HL-60 (cell line): ENCODE measurements at regions not wholly inside any gene's neighbourhood (a gene's known extent, or its start where the extent isn't known, plus 50 kb on each side); places are given as distances from the start of the nearest gene placed in this dataset.

ENCODE experiments used
- DNase-seq, 2 experiments: peaks; one replicate each; pipeline ENCODE4 v3.0.0-alpha.2; 2010 to 2020; ENCODE audit warnings: low read depth in 1 of 2, low spot score in 1 of 2
- H3K27ac ChIP-seq: fragments of 250-450 bp; sonication (Bioruptor Pico); replicated peaks from 2 replicates; pipeline ENCODE4 v1.5.1; 2020; ENCODE audit warnings: mild to moderate bottlenecking, moderate library complexity
- H3K27me3 ChIP-seq: fragments of 250-450 bp; sonication (Bioruptor Pico); 2 replicates; pipeline ENCODE4 v1.5.1; 2021; ENCODE audit warnings: mild to moderate bottlenecking, moderate library complexity; ENCODE audit not compliant: insufficient read depth, poor library complexity, severe bottlenecking
- H3K4me3 ChIP-seq: replicated peaks from 2 replicates; pipeline ENCODE4 v1.5.1; 2011; ENCODE audit warnings: mild to moderate bottlenecking, control low read depth, low read length; ENCODE audit not compliant: insufficient read depth
- CTCF ChIP-seq: IDR thresholded peaks from one replicate; pipeline ENCODE4 v1.5.1; 2011; ENCODE audit warnings: low read length, control low read depth, inconsistent platforms; ENCODE audit not compliant: insufficient read depth
- GABPA ChIP-seq: IDR thresholded peaks from 2 replicates; pipeline ENCODE4 v1.6.1; 2012; ENCODE audit warnings: low read depth
- POLR2AphosphoS5 ChIP-seq: IDR thresholded peaks from 2 replicates; pipeline ENCODE4 v1.6.1; 2012; ENCODE audit warnings: low read depth
- REST ChIP-seq: IDR thresholded peaks from 2 replicates; pipeline ENCODE4 v1.6.1; 2012; ENCODE audit warnings: low read depth; ENCODE audit not compliant: insufficient replicate concordance
- SPI1 ChIP-seq: IDR thresholded peaks from 2 replicates; pipeline ENCODE4 v1.6.1; 2012; ENCODE audit warnings: low read depth, mild to moderate bottlenecking, borderline replicate concordance

- TF ChIP-seq REST (no peak), CTCF (no peak), SPI1 (no peak), GABPA (no peak), POLR2AphosphoS5 (no peak)
- H3K4me3 ChIP-seq, result no peak overlapping the region
- no peaks in the 10 kb centered on the region for H3K27me3 ChIP-seq
- H3K27ac ChIP-seq, result no peak overlapping the region
- no peak for DNase-seq
Observed at GRCh38 chr15:29468899-29469298, 199.3 kb upstream of the NSMCE3 start.

- Histone ChIP-seq H3K27me3 (no peaks in the 10 kb centered on the region), H3K4me3 (no peak overlapping the region), H3K27ac (no peak overlapping the region)
- DNase-seq, result no peak
- TF ChIP-seq REST (no peak), POLR2AphosphoS5 (no peak), GABPA (no peak), CTCF (no peak), SPI1 (no peak)
Observed at GRCh38 chr15:29467091-29467490, 197.5 kb upstream of the NSMCE3 start.

- TF ChIP-seq GABPA (no peak), POLR2AphosphoS5 (no peak), CTCF (no peak), REST (no peak), SPI1 (no peak)
- no peak overlapping the region for H3K27ac ChIP-seq
- no peak overlapping the region for H3K4me3 ChIP-seq
- DNase-seq, result no peak
- no peaks in the 10 kb centered on the region for H3K27me3 ChIP-seq
Observed at GRCh38 chr15:29466292-29466691, 196.7 kb upstream of the NSMCE3 start.
